HepG2 (cell line): ENCODE measurements at regions not wholly inside any gene's neighbourhood (a gene's known extent, or its start where the extent isn't known, plus 50 kb on each side); places are given as distances from the start of the nearest gene placed in this dataset.
A peak's percentile ranks its signal among the peaks of the same experiment; 100 is the strongest.

Experiments
- ATAC-seq: fragments of 200-7000 bp; cut with Tn5 transposase; 3 replicates; pipeline ENCODE4 v1.9.1; 2020; ENCODE audit warnings: mild to moderate bottlenecking, moderate library complexity
- BruUV-seq: library from RNA; stranded (reverse); fragments of 400-500 nt; replicated peaks from 2 replicates; lab custom pipeline; 2021; lab: Mats Ljungman, UMichigan
- CTCF ChIA-PET: fragments of 300-600 bp; formaldehyde crosslinking; extraction: SDS; loops from one replicate; lab custom pipeline; 2021; ENCODE audit warnings: low total read pairs, inconsistent platforms, low intra/inter-chr PET ratio; lab: Yijun Ruan, JAX
- POLR2A ChIA-PET: fragments of 350-600 bp; sonication (Branson Sonifier 250); formaldehyde crosslinking; loops from one replicate; lab custom pipeline; 2020; ENCODE audit warnings: antibody characterized with exemption, inconsistent platforms; lab: Yijun Ruan, JAX
- DNase-seq: peaks from one replicate; pipeline ENCODE4 v3.0.0-alpha.2; 2015; ENCODE audit warnings: low spot score
- FAIRE-seq: peaks from 3 replicates; lab custom pipeline; 2011; peaks lifted over from hg19 to GRCh38; lab: Jason Lieb, UNC
- H2AFZ ChIP-seq: one replicate; pipeline ENCODE4 v1.6.1; 2011; ENCODE audit warnings: low read length, inconsistent platforms
- H3K27ac ChIP-seq: fragments of 300-600 bp; 3 replicates; pipeline ENCODE4 v1.8.0; 2011; ENCODE audit warnings: mixed run types, mild to moderate bottlenecking, mixed read lengths, low read length, inconsistent platforms; ENCODE audit not compliant: insufficient read depth; ENCODE audit errors: extremely low read length
- H3K27me3 ChIP-seq, 2 experiments: fragments of 200-600 bp in 1 of 2; 2 replicates in 1 of 2; 3 replicates in 1 of 2; pipeline versions ENCODE4 v1.6.0 to v1.8.0; 2011; ENCODE audit warnings: low read length in 2 of 2, mild to moderate bottlenecking in 2 of 2, moderate library complexity in 2 of 2, inconsistent platforms in 1 of 2; ENCODE audit not compliant: insufficient read depth in 2 of 2, control insufficient read depth in 1 of 2
- H3K36me3 ChIP-seq, 2 experiments: fragments of 200-600 bp in 1 of 2; replicated peaks in 1 of 2; 2 replicates in 1 of 2; 3 replicates in 1 of 2; pipeline versions ENCODE4 v1.5.1 to v1.8.0; 2011; ENCODE audit warnings: low read length in 2 of 2, inconsistent platforms in 1 of 2; ENCODE audit not compliant: insufficient read depth in 2 of 2, control insufficient read depth in 1 of 2
- H3K4me1 ChIP-seq: 2 replicates; pipeline ENCODE4 v1.5.1; 2012; ENCODE audit warnings: low read length, inconsistent platforms; ENCODE audit not compliant: insufficient read depth
- H3K4me2 ChIP-seq: 2 replicates; pipeline ENCODE4 v1.6.0; 2011; ENCODE audit warnings: low read depth, low read length, inconsistent platforms
- H3K4me3 ChIP-seq, 3 experiments: fragments of 200-600 bp in 1 of 3; sonication (generic), shearing (Covaris generic) in 1 of 3; replicated peaks in 1 of 3; 2 replicates each; pipeline ENCODE4 v1.5.1; 2011 to 2016; ENCODE audit warnings: low read length in 3 of 3, inconsistent platforms in 2 of 3, low read depth in 2 of 3, mild to moderate bottlenecking in 2 of 3, control low read depth in 1 of 3, mixed read lengths in 1 of 3; ENCODE audit not compliant: insufficient read depth in 1 of 3
- H3K79me2 ChIP-seq: one replicate; pipeline ENCODE4 v1.6.1; 2011; ENCODE audit warnings: low read length, inconsistent platforms; ENCODE audit not compliant: insufficient read depth
- H3K9ac ChIP-seq: 2 replicates; pipeline ENCODE4 v1.6.0; 2011; ENCODE audit warnings: mild to moderate bottlenecking, low read depth, low read length, inconsistent platforms; ENCODE audit not compliant: insufficient read depth
- H3K9me3 ChIP-seq: 2 replicates; pipeline ENCODE4 v1.5.1; 2012; ENCODE audit warnings: mild to moderate bottlenecking, low read length
- H4K20me1 ChIP-seq: 2 replicates; pipeline ENCODE4 v1.6.0; 2011; ENCODE audit warnings: inconsistent platforms, mild to moderate bottlenecking, low read length, moderate library complexity; ENCODE audit not compliant: insufficient read depth
- HOXA7 ChIP-seq: sonication (generic); formaldehyde crosslinking; IDR thresholded peaks from 2 replicates; pipeline ENCODE4 v1.8.1; 2022; ENCODE audit warnings: mild to moderate bottlenecking, missing genetic modification reagents, moderate library complexity
- MAFF ChIP-seq: IDR thresholded peaks from 2 replicates; pipeline ENCODE4 v1.6.1; 2011; ENCODE audit warnings: low read depth, low read length, improper control_type of control experiment
- MAFK ChIP-seq, 2 experiments: IDR thresholded peaks in 1 of 2; conservative IDR thresholded peaks in 1 of 2; 2 replicates each; pipeline ENCODE4 v1.6.1; 2011; ENCODE audit warnings: improper control_type of control experiment in 2 of 2, low read length in 2 of 2
- NR2F6 ChIP-seq, 2 experiments: IDR thresholded peaks; 2 replicates each; pipeline ENCODE4 v1.6.1; 2016; ENCODE audit warnings: antibody characterized with exemption in 1 of 2, mild to moderate bottlenecking in 1 of 2
- REPIN1 ChIP-seq: sonication (generic); formaldehyde crosslinking; IDR thresholded peaks from 2 replicates; pipeline ENCODE4 v1.8.0; 2022; ENCODE audit warnings: missing genetic modification reagents, low read depth, mild to moderate bottlenecking, borderline replicate concordance
- SMAD1 ChIP-seq: sonication (generic); formaldehyde crosslinking; IDR thresholded peaks from 2 replicates; pipeline ENCODE4 v1.4.0; 2020; ENCODE audit warnings: missing genetic modification reagents, low read depth, mild to moderate bottlenecking, borderline replicate concordance
- TMF1 ChIP-seq: sonication (generic); formaldehyde crosslinking; IDR thresholded peaks from 2 replicates; pipeline ENCODE4 v1.8.1; 2022; ENCODE audit warnings: low read depth, missing genetic modification reagents
- U2AF2 ChIP-seq: fragments of 200-400 bp; formaldehyde crosslinking; IDR thresholded peaks from 2 replicates; pipeline ENCODE4 v1.6.1; 2017; ENCODE audit warnings: low read depth, mild to moderate bottlenecking, low read length
- ZMYM2 ChIP-seq: sonication (generic); formaldehyde crosslinking; IDR thresholded peaks from 2 replicates; pipeline ENCODE4 v1.8.0; 2022; ENCODE audit warnings: mild to moderate bottlenecking, missing genetic modification reagents
- ZNF260 ChIP-seq: sonication (generic); formaldehyde crosslinking; IDR thresholded peaks from 2 replicates; pipeline ENCODE4 v1.4.0; 2020; ENCODE audit warnings: missing genetic modification reagents, low read depth, mild to moderate bottlenecking, borderline replicate concordance
- ZNF30 ChIP-seq: sonication (generic); formaldehyde crosslinking; IDR thresholded peaks from 2 replicates; pipeline ENCODE4 v1.5.0; 2020; ENCODE audit warnings: mild to moderate bottlenecking, missing genetic modification reagents
- ZNF431 ChIP-seq: sonication (generic); formaldehyde crosslinking; IDR thresholded peaks from 2 replicates; pipeline ENCODE4 v1.9.0; 2022; ENCODE audit warnings: missing genetic modification reagents, low read depth, mild to moderate bottlenecking, borderline replicate concordance
- ZNF441 ChIP-seq: sonication (generic); formaldehyde crosslinking; IDR thresholded peaks from 2 replicates; pipeline ENCODE4 v1.7.0; 2021; ENCODE audit warnings: missing genetic modification reagents, borderline replicate concordance
- ZNF451 ChIP-seq: sonication (generic); formaldehyde crosslinking; IDR thresholded peaks from 2 replicates; pipeline ENCODE4 v1.5.0; 2020; ENCODE audit warnings: mild to moderate bottlenecking, missing genetic modification reagents
- ZNF792 ChIP-seq: IDR thresholded peaks from 2 replicates; pipeline ENCODE4 v1.6.1; 2016
- whole genome bisulfite sequencing: methylation state at CpG from one replicate; pipeline ENCODE4 v1.1.6; 2017; ENCODE audit warnings: low lambda C conversion rate; 5-methylcytosine and 5-hydroxymethylcytosine counted together
- in situ Hi-C: cut with HindIII; loops from 2 replicates; pipeline ENCODE4 v1.10.0; 2017; ENCODE audit warnings: low pct_unique_long_range_greater_than_20kb; ENCODE audit not compliant: extremely low pct_ligation_motif_present
- intact Hi-C: fragments of 100-400 bp; cut with micrococcal nuclease; formaldehyde crosslinking; loops from one replicate; pipeline ENCODE4 v1.10.0; 2022; ENCODE audit not compliant: unreplicated experiment
- TF ChIP-seq, protein P1 (sequence below): IDR thresholded peaks from 2 replicates; pipeline ENCODE4 v1.6.1; 2016; ENCODE audit warnings: low read depth, control low read depth

DNA sequence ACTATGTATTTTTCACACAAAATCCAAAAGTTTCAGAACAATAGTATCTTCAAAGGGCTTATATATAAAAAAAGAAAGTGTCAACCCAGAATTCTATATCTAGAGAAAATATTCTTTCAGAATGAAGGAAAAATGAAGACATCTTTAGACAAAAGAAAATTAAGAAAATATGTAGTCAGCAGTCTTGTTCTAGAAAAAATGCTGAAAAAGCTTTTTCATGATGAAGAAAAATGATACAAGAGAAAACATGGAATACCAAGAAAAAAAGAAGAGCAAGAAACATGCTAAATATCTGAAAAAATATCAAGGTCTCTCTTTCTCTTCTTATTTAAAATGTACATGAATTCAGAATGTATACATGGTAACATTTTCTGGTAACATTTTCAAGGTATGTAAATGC is 816.8 kb upstream of the FAT3 start:
- no peak for ATAC-seq
- TF ChIP-seq MAFF (peak; percentile 71), ZNF441 (CRISPR knock-in tag) (no peak), HOXA7 (no peak), NR2F6 (IDR thresholded peaks at IDR 0.05) (no peak), NR2F6 (CRISPR knock-in tag; IDR thresholded peaks at IDR 0.05) (no peak), SMAD1 (CRISPR knock-in tag) (no peak), ZNF431 (CRISPR knock-in tag) (no peak), ZMYM2 (CRISPR knock-in tag) (no peak), MAFK (conservative IDR thresholded peaks at IDR 0.05 in 1 of 2, IDR thresholded peaks at IDR 0.05 in 1 of 2; ENCODE audit: low read length in 2 of 2) (peak in 1 of 2 experiments; percentile 71; a peak in 2 of 4 replicates), ZNF451 (CRISPR knock-in tag) (no peak)
- intact Hi-C loops (no loop called here), in situ Hi-C loops (no loop called here)
- FAIRE-seq = no peak
- no peaks in the 10 kb centered on the region for H3K4me1 ChIP-seq
- H3K9ac ChIP-seq = no peak overlapping the region
- no peak overlapping the region for H3K4me2 ChIP-seq
- ChIA-PET POLR2A (no interaction called here), CTCF (no interaction called here)
- H3K4me3 ChIP-seq = no peak overlapping the region
- no peaks in the 10 kb centered on the region for H3K79me2 ChIP-seq
- no peak overlapping the region for H2AFZ ChIP-seq
- no peak for DNase-seq
- no peaks in the 10 kb centered on the region; a peak in 1 of 5 replicates for H3K27me3 ChIP-seq
- no peaks in the 10 kb centered on the region for H3K36me3 ChIP-seq
- no TSS peak for BruUV-seq
- no peak overlapping the region for H3K27ac ChIP-seq
- H3K9me3 ChIP-seq = no peaks in the 10 kb centered on the region
- H4K20me1 ChIP-seq = no peaks in the 10 kb centered on the region

DNA sequence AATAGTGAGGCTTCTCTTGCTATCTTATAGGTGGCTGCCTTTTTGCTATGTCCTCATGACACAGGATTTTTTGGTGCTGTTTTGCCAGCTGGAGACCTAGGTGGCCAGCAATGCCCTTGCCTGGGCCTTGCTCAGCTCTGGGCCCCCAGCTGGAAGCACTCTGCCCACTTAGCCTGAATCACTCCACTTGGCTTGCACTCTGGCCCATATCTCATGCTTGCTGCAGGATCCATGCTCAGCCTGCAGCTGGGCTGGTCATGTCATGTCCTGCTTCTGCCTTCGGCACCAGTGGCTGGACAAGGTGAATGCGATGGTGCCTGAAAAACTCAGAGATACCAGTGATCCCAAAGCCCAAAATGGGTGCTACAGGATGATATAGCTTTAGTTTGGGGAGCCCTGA is 818.6 kb upstream of the FAT3 start:
- ATAC-seq (no peak), FAIRE-seq (no peak), DNase-seq (no peak)
- Histone ChIP-seq H3K79me2 (no peaks in the 10 kb centered on the region), H2AFZ (no peak overlapping the region), H3K9ac (no peak overlapping the region), H3K4me1 (no peaks in the 10 kb centered on the region), H3K9me3 (no peaks in the 10 kb centered on the region), H3K27ac (no peak overlapping the region), H3K4me2 (no peak overlapping the region), H3K27me3 (no peaks in the 10 kb centered on the region; a peak in 1 of 5 replicates), H4K20me1 (no peaks in the 10 kb centered on the region), H3K36me3 (no peaks in the 10 kb centered on the region), H3K4me3 (no peak overlapping the region)
- POLR2A ChIA-PET = no interaction called here
- CTCF ChIA-PET = no interaction called here
- 20% methylated on average over 2 of the region's 2 CpGs for WGBS
- intact Hi-C loops (no loop called here), in situ Hi-C loops (no loop called here)
- no TSS peak for BruUV-seq
- TF ChIP-seq REPIN1 (CRISPR knock-in tag) = no peak
- TF ChIP-seq ZNF792 (CRISPR knock-in tag) = no peak
- TF ChIP-seq U2AF2 = no peak
- TF ChIP-seq, protein P1, sequence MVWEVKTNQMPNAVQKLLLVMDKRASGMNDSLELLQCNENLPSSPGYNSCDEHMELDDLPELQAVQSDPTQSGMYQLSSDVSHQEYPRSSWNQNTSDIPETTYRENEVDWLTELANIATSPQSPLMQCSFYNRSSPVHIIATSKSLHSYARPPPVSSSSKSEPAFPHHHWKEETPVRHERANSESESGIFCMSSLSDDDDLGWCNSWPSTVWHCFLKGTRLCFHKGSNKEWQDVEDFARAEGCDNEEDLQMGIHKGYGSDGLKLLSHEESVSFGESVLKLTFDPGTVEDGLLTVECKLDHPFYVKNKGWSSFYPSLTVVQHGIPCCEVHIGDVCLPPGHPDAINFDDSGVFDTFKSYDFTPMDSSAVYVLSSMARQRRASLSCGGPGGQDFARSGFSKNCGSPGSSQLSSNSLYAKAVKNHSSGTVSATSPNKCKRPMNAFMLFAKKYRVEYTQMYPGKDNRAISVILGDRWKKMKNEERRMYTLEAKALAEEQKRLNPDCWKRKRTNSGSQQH (CRISPR knock-in tag) = no peak
- no peak for TF ChIP-seq TMF1
- no peak for TF ChIP-seq ZNF30
- TF ChIP-seq ZNF260 (CRISPR knock-in tag) = no peak
